ENCODE measurements at regions not wholly inside any gene's neighbourhood (a gene's known extent, or its start where the extent isn't known, plus 50 kb on each side); places are given as distances from the start of the nearest gene placed in this dataset.

DNA sequence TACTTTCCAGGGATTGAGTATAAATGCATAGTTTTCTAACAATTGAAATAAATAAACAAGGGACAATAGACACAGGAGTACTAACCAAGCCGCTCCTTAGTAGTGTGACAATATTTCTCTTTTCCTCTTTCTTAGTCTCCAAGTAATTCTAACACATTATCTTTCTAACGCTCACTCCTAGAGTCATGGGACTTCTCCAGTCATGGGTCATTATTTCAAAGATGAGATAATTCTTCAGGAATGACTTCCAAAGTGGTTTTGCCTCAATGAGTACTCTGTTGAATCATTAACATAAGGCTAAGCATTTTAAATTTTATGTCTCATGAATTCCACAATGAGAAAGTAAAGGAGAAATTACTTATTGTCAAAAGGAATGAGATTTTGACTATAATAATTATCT, 605.8 kb upstream of the ADAMTS5 start:
- H3K9me3 ChIP-seq: no peaks in the 10 kb centered on the region
- H3K4me1 ChIP-seq: peaks cover 0 to 9% (median 7%) of the 10 kb centered on the region in 4 donors
- intact Hi-C loops (cut with DNase I; ENCODE audit: low total_unique reads): no loop called here
- H3K4me3 ChIP-seq: no peak overlapping the region
- no peak for DNase-seq
- H3K27ac ChIP-seq: no peak overlapping the region
- H3K27me3 ChIP-seq: no peaks in the 10 kb centered on the region
- TF ChIP-seq CTCF (IDR thresholded peaks at IDR 0.05): no peak
- no peak for TF ChIP-seq POLR2A (IDR thresholded peaks at IDR 0.05)
- TF ChIP-seq EP300 (IDR thresholded peaks at IDR 0.05): no peak
- TF ChIP-seq POLR2AphosphoS5 (IDR thresholded peaks at IDR 0.05): no peak
- WGBS, 5 donors: 81 to 90% (median 88%) methylated on average over 2 of the region's 2 CpGs
- no peaks in the 10 kb centered on the region for H3K36me3 ChIP-seq

DNA sequence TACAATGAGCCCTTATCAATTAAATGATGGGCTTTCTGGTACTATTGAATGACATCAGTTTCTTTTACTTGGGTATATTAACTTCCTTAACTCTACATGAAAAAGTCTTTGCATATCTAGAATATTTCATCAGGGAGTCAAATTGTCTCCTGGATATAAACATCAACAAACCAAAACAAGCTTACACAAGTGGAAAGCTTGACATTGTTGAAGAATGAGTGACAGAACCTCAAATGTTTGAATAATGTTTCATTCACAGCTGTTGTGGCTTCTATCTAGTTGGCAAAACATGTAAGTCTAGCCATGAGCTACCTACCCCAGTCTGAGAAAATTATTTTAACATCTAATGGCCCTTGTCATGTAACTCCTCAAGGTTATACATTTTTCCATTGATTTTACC, 604.8 kb upstream of the ADAMTS5 start:
- Histone ChIP-seq H3K9me3 (no peaks in the 10 kb centered on the region), H3K27me3 (no peaks in the 10 kb centered on the region), H3K4me1 (peaks cover 0 to 9% (median 7%) of the 10 kb centered on the region in 4 donors), H3K4me3 (no peak overlapping the region), H3K27ac (no peak overlapping the region), H3K36me3 (no peaks in the 10 kb centered on the region)
- intact Hi-C loops (cut with DNase I; ENCODE audit: low total_unique reads): no loop called here
- TF ChIP-seq POLR2AphosphoS5 (IDR thresholded peaks at IDR 0.05): no peak
- no peak for TF ChIP-seq CTCF (IDR thresholded peaks at IDR 0.05)
- TF ChIP-seq POLR2A (IDR thresholded peaks at IDR 0.05): no peak
- TF ChIP-seq EP300 (IDR thresholded peaks at IDR 0.05): no peak
- no peak for DNase-seq

- 47 to 70% (median 55%) methylated on average over 2 of the region's 2 CpGs for WGBS, 5 donors
- no peaks in the 10 kb centered on the region for H3K27me3 ChIP-seq
Observed at GRCh38 chr21:27570306-27570868, 603.5 kb upstream of the ADAMTS5 start.

GRCh38 chr21:27569831-27570230, 602.9 kb upstream of the ADAMTS5 start:
- no peaks in the 10 kb centered on the region for H3K27me3 ChIP-seq
- H3K27ac ChIP-seq: peak overlapping the region in 3 of 5 donors; percentile 20 to 28 (median 22)
- H3K9me3 ChIP-seq: no peaks in the 10 kb centered on the region
- peaks cover 0 to 9% (median 7%) of the 10 kb centered on the region in 4 donors for H3K4me1 ChIP-seq
- 39 to 58% (median 52%) methylated on average over 2 of the region's 2 CpGs for WGBS, 5 donors
- intact Hi-C loops (cut with DNase I; ENCODE audit: low total_unique reads): no loop called here
- TF ChIP-seq POLR2AphosphoS5 (IDR thresholded peaks at IDR 0.05) (no peak), POLR2A (IDR thresholded peaks at IDR 0.05) (no peak), CTCF (IDR thresholded peaks at IDR 0.05) (no peak), EP300 (IDR thresholded peaks at IDR 0.05) (no peak)
- no peak for DNase-seq
- H3K4me3 ChIP-seq: no peak overlapping the region
- H3K36me3 ChIP-seq: no peaks in the 10 kb centered on the region

More at GRCh38 chr21:27570306-27570868, 603.5 kb upstream of the ADAMTS5 start:
- Histone ChIP-seq H3K36me3 (no peaks in the 10 kb centered on the region), H3K4me1 (peaks cover 0 to 9% (median 7%) of the 10 kb centered on the region in 4 donors), H3K4me3 (no peak overlapping the region), H3K9me3 (no peaks in the 10 kb centered on the region), H3K27ac (peak overlapping the region in 2 of 5 donors; percentile 20 to 22)
- DNase-seq: peak; percentile 25 to 81
- TF ChIP-seq POLR2A (IDR thresholded peaks at IDR 0.05): no peak
- no peak for TF ChIP-seq POLR2AphosphoS5 (IDR thresholded peaks at IDR 0.05)
- no peak for TF ChIP-seq EP300 (IDR thresholded peaks at IDR 0.05)
- no peak for TF ChIP-seq CTCF (IDR thresholded peaks at IDR 0.05)
- intact Hi-C loops (cut with DNase I; ENCODE audit: low total_unique reads): no loop called here
